Activated naive CD4-positive, alpha-beta T cell (primary cell): ENCODE measurements at regions not wholly inside any gene's neighbourhood (a gene's known extent, or its start where the extent isn't known, plus 50 kb on each side); places are given as distances from the start of the nearest gene placed in this dataset.
"Not testable (repeated sequence)": the region's sequence is repeated elsewhere in the genome, so short reads cannot be mapped to it uniquely, and the experiment has no call there.

Source experiments
- DNase-seq, 4 experiments: peaks; one replicate each; lab custom pipeline; 2025; lab: John Stamatoyannopoulos, UW

GRCh38 chr10:64416011-64416410, 894.8 kb downstream of the REEP3 start:
- no peak for DNase-seq

DNA sequence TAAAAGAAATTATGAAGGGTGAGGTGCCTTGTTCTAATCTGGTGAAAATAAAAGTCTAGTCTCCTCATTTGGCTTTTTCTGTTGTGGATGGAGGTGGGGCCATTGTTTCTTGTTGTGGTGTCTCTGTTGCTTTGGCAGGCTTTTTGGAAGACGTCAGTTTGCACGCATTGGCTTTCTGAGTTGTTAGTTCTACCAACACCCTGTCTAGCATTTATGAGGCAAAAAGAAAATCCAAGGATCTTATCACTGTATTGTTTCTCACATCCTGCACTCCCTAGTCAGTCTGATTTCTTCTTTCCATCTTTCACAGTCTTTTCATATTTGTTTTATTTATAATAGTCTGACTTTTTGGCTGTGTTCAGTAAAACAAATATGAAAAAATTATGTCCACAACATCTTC, 898.3 kb downstream of the REEP3 start:
- DNase-seq = no peak

DNA sequence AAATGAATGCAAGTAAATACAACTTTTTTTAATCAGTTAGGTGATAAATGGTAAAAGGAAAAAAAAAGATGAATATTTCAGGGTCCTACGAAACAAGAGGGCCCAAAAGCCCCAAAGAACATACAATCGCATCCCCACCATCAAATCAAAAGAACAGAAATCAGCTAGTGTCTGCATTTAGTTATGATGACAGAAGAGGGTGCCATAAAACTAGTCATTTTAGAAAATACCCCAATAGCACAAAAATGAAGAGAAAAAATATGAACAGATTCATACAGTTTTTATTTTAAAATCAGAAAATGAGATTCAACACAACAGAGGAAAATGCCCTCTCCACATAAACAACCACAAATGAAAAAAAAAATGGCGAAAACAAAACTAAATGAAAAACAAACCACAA, 905.5 kb downstream of the REEP3 start:
- no peak for DNase-seq

DNA sequence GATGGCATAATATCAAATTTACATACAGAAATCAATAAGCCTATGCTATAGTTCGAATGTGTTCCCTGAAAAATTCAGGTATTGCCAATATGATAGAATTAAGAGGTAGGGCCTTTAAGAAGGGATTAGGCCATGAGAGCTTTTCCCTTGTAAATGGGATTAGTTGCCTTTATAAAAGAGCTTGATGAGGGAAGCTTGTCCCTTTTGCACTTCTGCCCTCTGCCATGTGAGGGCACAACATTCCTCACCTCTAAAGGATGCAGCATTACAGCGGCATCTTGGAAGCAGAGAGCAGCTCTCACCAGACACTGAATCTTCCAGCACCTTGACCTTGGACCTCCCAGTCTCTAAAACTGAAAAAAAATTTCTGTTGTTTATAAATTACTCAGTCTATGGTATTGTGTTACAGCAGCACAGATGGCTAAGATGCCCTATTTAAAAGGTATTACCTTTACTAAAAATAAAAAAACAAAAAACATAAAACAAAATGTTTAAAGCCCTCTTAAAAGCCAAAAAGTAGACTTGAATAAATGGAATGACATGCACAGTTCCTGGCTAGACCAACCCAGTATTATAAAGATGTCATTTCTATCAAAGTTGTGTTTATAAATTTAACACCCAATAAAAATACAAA, 909.6 kb downstream of the REEP3 start:
- DNase-seq = no peak

GRCh38 chr10:64441872-64442271, 920.7 kb downstream of the REEP3 start:
- DNase-seq = not testable (repeated sequence)

- DNase-seq = no peak
These were observed 923.0 kb downstream of the REEP3 start for GRCh38 chr10:64444163-64444562.

DNA sequence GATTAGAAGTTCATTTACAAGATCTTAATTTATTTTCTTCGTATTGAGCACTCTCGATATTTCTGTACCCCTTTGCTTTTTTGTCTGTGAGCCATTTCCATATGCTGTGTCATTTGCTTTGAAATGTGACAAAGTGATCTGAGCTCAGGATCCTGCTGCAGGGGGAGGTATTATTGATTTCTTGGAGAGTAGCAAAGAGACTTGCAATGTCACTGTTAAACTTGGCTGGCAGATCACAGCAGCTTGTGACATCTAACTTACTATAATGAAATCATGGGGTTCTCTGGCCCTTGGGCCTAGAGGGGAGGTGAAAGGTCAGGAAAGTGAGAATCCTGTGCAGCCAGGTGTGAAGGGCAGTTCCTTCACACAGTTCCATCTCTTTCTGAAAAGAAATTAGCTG, 923.4 kb downstream of the REEP3 start:
- DNase-seq = no peak

DNA sequence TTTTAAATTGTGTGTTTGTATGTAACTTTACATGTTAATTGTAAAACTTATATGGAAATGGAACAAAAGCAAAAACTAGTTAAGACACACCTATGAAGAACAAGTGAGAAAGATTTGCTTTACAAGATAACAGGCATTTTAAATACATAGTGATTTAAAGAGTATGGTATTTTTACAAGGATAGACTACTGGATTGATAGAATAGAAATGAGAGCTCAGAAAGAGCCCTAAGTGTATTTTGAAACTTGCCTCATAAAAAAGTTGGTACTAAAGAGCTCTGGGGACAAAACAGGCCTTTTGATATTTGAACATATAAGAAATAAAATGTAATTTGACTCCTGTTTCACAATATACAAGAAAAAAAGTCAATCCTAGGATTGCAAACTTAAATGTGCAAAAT, 928.4 kb downstream of the REEP3 start:
- DNase-seq = no peak

DNA sequence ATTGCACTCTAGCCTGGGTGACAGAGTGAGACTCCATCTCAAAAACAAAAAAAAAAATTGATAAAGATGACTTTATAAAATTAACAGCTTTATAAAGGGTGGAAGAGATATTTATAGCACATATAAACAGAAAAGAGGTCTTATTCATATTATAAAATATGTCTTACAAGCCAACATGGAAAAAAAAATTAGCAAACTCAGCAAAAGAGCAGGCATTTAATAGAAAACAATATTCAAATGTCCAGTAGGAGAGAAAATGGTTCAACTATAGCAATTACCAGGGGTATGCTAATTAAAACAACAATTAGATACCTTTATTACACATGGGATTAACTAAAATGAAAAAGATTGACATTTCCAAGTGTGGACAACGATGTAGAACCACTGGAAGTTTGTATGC, 929.1 kb downstream of the REEP3 start:
- no peak for DNase-seq

DNA sequence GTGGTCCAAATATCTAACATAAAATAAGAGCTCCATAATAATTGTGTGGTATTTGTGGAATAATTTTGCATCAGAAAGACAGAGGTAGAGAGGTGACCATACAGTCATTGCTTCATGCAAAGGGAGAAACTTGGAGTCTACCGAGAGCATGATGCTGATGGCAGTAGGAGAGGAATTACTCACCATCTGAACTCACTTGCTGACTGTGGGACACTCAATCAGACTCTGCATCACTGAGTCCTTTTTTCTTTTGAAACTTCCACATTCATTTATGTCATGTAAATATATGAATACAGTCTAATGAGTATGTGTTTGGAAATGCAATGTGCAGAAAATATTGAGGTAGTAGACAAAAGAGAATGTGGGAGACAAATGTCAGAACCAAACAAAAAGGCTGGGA, 933.8 kb downstream of the REEP3 start:
- DNase-seq = no peak

GRCh38 chr10:64458306-64458705, 937.1 kb downstream of the REEP3 start:
- no peak for DNase-seq

GRCh38 chr10:64463406-64463805, 942.2 kb downstream of the REEP3 start:
- DNase-seq = no peak

DNA sequence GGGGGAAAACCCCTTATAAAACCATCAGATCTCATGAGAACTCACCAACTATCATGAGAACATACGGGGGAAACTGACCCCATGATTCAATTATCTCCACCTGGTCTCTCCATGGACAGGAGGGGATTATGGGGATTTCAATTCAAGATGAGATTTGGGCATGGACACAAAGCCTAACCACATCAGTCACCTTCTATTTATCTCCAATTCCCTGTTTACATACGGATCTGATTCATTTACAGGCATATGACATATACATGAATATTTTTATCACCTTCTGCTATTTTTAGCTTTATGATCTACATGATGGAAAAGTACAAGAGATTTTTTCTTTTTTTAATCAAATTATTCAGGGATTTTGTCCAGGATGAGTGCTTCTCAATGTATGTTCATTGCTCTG, 944.5 kb downstream of the REEP3 start:
- DNase-seq = no peak

DNA sequence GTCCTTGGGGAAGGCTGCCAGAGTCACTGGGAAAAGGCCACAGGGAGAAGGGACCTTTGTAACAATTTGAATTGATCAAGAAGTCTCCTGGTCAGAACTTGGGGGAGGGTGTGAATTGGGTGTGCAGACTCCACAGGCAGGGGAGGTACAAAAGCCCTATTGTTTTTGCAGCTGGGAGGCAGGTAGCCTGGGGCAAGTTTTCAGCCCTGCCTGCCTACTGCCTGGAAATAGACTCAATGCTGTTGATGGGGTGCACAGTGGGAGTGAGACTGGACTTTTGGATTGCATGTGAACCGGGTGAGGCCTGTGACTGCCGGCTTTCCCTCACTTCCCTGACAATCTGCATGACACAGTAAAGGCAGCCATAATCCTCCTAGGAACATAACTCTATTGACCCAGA, 947.0 kb downstream of the REEP3 start:
- no peak for DNase-seq

DNA sequence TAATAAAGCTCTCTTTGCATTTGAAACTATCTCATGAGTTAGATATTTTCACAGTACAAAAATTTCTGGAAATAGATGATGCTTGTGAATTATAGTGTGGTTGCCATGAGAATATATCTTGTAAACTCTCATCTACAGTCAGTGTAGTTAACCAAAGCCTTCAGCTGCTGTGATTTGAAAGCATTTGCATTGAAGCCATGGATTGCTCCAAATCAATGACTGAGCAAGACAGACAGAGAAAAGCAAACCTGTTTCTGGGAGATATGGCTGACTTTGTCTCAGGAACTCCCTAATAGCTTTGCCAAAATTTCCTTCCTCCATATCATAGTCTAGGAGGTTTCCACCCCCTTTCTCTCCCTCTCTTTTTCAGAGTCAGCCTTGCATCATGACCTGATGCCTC, 955.3 kb downstream of the REEP3 start:
- no peak for DNase-seq

GRCh38 chr10:64477791-64478190, 956.6 kb downstream of the REEP3 start:
- no peak for DNase-seq

DNA sequence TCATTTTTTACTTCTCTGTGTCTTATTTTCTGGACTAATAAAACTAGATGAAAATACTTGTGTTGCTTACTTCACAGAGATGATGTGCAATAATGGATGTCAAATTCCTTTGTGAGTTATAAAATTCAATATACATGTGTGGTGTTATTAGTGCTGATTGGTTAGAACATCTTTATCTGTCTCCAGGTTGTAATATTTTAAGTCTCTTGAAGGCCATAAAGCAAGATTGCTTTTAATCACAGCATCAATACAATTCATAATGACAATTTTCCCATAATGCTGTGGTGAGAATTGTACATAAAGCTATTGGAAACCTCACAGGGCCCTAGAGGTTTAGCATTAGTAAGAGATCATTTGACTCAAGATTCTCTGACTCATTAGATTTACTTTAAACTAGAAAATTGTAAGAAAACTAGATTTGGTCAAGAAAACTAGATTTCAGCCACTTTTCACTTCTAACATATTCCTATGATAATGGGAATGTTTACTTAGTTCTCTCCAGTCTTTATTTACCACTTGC, 963.7 kb downstream of the REEP3 start:
- no peak for DNase-seq

- no peak for DNase-seq
These were observed 964.9 kb downstream of the REEP3 start for GRCh38 chr10:64486149-64486548.

GRCh38 chr10:64486901-64487300, 965.7 kb downstream of the REEP3 start:
- no peak for DNase-seq

DNA sequence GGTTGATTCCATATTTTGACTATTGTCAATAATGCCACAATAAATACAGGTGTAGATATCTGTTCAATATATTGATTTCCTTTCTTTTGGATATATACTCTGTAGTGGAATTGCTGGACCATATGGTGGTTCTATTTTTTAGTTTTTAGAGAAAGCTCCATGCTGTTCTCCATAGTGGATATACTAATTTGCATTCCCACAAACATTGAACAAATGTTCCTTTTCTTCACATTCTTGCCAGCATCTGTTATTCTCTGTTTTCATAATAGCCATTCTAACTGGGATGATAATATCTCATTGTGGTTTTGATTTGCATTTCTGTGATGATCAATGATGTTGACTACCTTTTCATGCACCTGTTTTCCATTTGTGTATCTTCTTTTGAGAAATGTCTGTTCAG, 973.7 kb downstream of the REEP3 start:
- DNase-seq = no peak

DNA sequence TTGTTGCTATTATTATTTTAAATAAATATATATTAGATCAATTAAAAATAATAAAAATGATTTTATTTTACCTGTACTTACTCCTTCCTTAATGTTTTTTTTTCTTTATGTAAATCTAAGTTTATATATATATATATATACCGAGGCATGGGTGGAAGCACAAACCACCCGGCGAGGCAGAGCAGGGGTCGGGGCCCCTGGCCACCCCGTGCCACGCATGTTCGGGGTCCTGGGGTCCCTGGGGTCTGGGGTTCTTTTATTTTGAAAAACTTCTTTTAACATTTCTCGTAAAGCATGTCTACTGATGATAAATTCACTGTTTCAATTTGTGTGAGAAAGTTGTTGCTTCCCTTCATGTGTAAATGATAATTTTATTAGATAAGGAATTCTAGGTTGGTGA, 976.1 kb downstream of the REEP3 start:
- no peak for DNase-seq

DNA sequence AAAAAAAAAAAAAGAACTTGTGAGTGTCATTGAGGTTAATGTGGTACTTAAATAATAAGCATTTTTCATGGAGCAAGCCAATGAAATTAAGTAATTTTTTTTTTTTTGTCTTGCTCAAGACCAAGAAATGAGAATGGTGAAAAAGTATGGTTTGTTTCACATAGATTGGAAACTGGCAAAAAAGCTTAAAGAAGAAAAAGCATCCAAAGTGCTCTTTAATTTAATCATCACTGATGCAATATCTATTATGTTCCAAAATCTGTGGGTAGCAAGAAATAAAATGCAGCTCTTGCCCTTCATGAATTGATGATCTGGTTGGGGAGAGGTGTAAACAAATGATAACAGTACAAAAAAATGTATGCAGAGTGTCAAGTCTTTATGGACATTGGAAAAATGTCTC, 980.6 kb downstream of the REEP3 start:
- no peak for DNase-seq

DNA sequence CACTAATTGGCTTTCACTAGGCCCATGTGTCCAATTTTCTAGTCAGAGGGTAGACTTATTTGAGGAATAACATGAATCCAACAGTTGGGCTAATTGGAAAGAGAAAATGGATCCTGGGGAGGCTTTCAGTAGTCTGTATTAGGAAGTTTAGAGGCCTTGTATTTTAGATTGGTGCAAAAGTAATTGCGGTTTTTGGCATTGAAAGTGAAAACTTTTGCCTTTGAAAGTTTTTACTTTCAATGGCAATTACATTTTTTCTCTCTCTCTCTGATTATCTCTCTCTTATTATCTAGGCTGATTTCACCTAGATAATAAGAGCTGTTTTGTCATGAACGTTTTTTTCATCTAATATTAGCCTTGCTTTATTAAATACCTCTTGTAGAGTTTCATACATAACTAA, 981.7 kb downstream of the REEP3 start:
- no peak for DNase-seq

DNA sequence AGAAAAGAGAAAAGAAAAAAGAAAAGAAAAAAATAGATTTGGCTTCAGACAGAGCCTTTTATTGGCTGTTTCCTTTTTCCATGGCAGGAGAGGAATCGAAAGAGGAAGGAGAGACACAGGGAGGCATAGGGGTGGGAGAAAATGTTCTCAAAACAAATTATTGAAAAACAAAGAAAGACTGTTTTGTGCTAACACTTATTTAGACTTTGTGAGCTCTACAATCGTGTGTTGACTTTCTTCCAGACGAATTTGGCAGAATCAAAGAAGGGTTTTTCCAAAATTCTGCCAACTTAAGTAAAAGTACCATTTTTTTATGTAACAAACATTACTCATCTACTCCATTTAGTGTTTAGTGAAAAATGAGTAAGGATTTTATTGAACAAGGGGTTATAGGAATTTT, 982.2 kb downstream of the REEP3 start:
- no peak for DNase-seq

DNA sequence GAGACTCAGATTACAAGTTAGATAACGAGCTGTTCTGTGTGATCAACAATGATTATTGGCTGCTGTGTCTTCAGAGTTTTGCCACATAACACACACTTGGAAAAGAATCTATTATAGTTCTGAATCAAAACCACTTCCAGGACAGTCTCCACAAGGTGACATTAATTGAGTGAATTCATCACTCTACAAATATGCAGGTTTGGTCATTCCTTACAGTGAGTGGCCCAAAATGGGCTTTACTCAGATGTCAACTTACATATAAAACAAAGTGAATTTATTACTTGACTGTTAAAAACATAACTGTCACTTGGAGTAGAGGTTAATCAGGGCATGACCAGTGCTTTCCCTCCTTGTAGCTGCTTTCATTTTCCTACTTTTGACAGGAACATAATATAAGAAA, 984.3 kb downstream of the REEP3 start:
- DNase-seq = no peak
